ENCODE measurements at regions not wholly inside any gene's neighbourhood (a gene's known extent, or its start where the extent isn't known, plus 50 kb on each side); places are given as distances from the start of the nearest gene placed in this dataset.

DNA sequence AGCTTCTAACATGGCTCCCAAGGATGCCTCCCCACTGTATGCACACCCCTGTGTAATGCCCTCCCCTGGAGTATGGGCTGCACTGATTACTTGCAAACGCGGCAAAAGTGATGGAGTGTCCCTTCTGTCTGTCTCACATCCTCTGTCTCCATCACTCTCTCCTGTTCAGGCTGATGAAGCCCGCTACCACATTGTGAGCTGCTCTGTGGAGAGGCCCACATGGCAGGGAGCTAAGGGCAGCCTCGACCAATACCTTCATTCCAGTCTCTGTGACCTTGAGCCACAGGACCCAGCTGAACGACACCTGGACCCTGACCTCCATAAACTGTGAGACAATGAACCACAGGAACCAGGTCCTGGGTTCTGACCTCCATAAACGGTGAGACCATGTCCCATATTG, 154.1 kb upstream of the ETV3 start:
- H3K4me3 ChIP-seq = no peak overlapping the region
- intact Hi-C loops (cut with DNase I) = no loop called here
- no peak overlapping the region for H3K27ac ChIP-seq
- no peaks in the 10 kb centered on the region for H3K9me3 ChIP-seq
- DNase-seq (no peak), ATAC-seq (no peak)
- no peaks in the 10 kb centered on the region for H3K36me3 ChIP-seq
- no peak for TF ChIP-seq CTCF (IDR thresholded peaks at IDR 0.05)
- H3K27me3 ChIP-seq (ENCODE audit: low read depth) = no peaks in the 10 kb centered on the region
- H3K4me1 ChIP-seq = no peaks in the 10 kb centered on the region

DNA sequence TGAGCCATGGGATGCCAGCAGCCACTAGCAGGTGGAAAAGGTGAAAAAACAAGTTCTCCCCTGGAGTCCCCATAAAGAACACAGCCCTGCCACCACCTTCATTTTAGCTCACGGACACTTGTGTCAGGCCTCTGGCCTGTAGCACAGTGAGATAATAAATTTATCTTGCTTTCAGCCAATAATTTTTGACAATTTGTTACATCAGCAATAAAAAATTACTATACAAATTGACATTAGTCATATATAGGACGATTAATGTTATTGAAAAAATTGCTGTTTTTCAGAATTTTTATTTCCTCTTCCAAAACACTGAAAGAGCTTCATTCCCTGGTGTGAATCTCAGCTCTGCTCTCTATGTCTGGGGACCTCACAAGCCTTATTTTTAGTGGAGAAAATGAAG, 152.9 kb upstream of the ETV3 start:
- DNase-seq = no peak
- H3K27me3 ChIP-seq (ENCODE audit: low read depth) = no peaks in the 10 kb centered on the region
- H3K4me3 ChIP-seq = no peak overlapping the region
- TF ChIP-seq CTCF (IDR thresholded peaks at IDR 0.05) = no peak
- no peak for ATAC-seq
- H3K36me3 ChIP-seq = no peaks in the 10 kb centered on the region
- no peaks in the 10 kb centered on the region for H3K9me3 ChIP-seq
- H3K27ac ChIP-seq = no peak overlapping the region
- intact Hi-C loops (cut with DNase I) = no loop called here
- no peaks in the 10 kb centered on the region for H3K4me1 ChIP-seq

GRCh38 chr1:157289424-157290105, 151.4 kb upstream of the ETV3 start:
- no peaks in the 10 kb centered on the region for H3K27me3 ChIP-seq (ENCODE audit: low read depth)
- H3K9me3 ChIP-seq = no peaks in the 10 kb centered on the region
- H3K27ac ChIP-seq = no peak overlapping the region
- no peaks in the 10 kb centered on the region for H3K36me3 ChIP-seq
- DNase-seq (no peak), ATAC-seq (no peak)
- intact Hi-C loops (cut with DNase I) = no loop called here
- H3K4me3 ChIP-seq = no peak overlapping the region
- no peak for TF ChIP-seq CTCF (IDR thresholded peaks at IDR 0.05)
- no peaks in the 10 kb centered on the region for H3K4me1 ChIP-seq

DNA sequence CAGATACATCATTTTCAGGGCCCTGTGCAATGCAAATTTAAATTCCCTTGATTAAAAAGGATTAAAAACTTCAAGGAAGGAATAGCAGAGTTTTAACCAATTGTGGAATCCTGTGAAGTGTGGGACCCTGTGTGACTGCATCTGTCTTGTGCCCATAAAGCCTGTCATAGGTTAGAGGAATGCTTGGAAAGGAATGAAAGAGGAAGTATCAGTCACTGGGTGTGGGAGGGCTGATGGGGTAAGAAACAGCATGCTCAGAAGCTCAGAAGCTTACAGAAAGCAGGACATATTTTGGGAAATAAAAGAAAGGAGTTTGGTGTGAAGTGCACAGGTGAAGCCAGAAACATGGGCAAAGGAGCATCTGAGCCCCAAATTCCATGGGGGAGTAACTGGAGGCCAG, 150.8 kb upstream of the ETV3 start:
- TF ChIP-seq CTCF (IDR thresholded peaks at IDR 0.05) = no peak
- DNase-seq = no peak
- H3K27ac ChIP-seq = no peak overlapping the region
- ATAC-seq = peak; percentile 28 to 29
- intact Hi-C loops (cut with DNase I) = no loop called here
- no peaks in the 10 kb centered on the region for H3K4me1 ChIP-seq
- no peaks in the 10 kb centered on the region for H3K9me3 ChIP-seq
- H3K36me3 ChIP-seq = no peaks in the 10 kb centered on the region
- H3K4me3 ChIP-seq = no peak overlapping the region
- no peaks in the 10 kb centered on the region for H3K27me3 ChIP-seq (ENCODE audit: low read depth)

DNA sequence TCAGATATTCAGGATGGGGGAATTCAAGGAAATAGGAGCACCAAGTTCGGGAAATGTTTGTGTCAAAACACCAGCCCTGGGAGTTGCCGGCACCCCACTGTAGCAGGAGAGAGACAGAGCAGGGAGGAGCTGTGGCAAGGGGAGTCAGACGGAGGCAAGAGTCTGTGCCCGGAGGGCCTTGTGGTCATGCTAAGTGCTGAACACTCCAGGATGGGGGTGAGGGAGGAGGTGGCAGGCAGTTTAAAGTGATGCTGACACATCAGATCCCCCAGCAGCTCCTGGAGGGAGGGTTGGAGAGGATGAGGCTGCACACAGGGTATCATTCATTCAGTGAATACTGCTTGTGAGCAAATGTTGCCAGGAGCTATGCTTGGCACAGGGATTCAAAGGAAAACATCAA, 150.3 kb upstream of the ETV3 start:
- ATAC-seq (no peak), DNase-seq (no peak)
- intact Hi-C loops (cut with DNase I) = no loop called here
- Histone ChIP-seq H3K27ac (no peak overlapping the region), H3K4me3 (no peak overlapping the region), H3K36me3 (no peaks in the 10 kb centered on the region), H3K27me3 (ENCODE audit: low read depth) (no peaks in the 10 kb centered on the region), H3K9me3 (no peaks in the 10 kb centered on the region), H3K4me1 (no peaks in the 10 kb centered on the region)
- no peak for TF ChIP-seq CTCF (IDR thresholded peaks at IDR 0.05)
